Gastrocnemius medialis (tissue), 4 donors: ENCODE measurements at regions not wholly inside any gene's neighbourhood (a gene's known extent, or its start where the extent isn't known, plus 50 kb on each side); places are given as distances from the start of the nearest gene placed in this dataset.

Experiments
- CTCF ChIP-seq, 5 experiments: fragments of 450-650 bp in 3 of 5; fragments of 200-600 bp in 2 of 5; sonication (generic) in 2 of 5; IDR thresholded peaks in 4 of 5; conservative IDR thresholded peaks in 1 of 5; 1 replicate in 4 of 5; 2 replicates in 1 of 5; pipeline ENCODE4 v1.5.1; 2016 to 2019; ENCODE audit warnings: antibody characterized with exemption in 5 of 5, mild to moderate bottlenecking in 3 of 5, moderate library complexity in 3 of 5
- POLR2A ChIP-seq, 2 donors: fragments of 450-650 bp; IDR thresholded peaks; one replicate each; pipeline ENCODE4 v1.6.1; 2017; ENCODE audit warnings: antibody characterized with exemption in 2 of 2, mild to moderate bottlenecking in 2 of 2, moderate library complexity in 2 of 2

GRCh38 chr4:116020141-116020722 lies 906.8 kb upstream of the NDST4 start:
- TF ChIP-seq CTCF (IDR thresholded peaks at IDR 0.05 in 4 of 5, conservative IDR thresholded peaks at IDR 0.05 in 1 of 5) (no peak), POLR2A (IDR thresholded peaks at IDR 0.05) (no peak)
